Neuronal stem cell (in vitro differentiated cells): ENCODE measurements at regions not wholly inside any gene's neighbourhood (a gene's known extent, or its start where the extent isn't known, plus 50 kb on each side); places are given as distances from the start of the nearest gene placed in this dataset.
A peak's percentile ranks its signal among the peaks of the same experiment; 100 is the strongest.
"Not testable (repeated sequence)": the region's sequence is repeated elsewhere in the genome, so short reads cannot be mapped to it uniquely, and the experiment has no call there.

Source experiments
- DNase-seq: peaks from one replicate; pipeline ENCODE4 v3.0.0-alpha.2; 2013; ENCODE audit warnings: low spot score
- H2AFZ ChIP-seq: one replicate; pipeline ENCODE4 v1.6.1; 2013; ENCODE audit warnings: mild to moderate bottlenecking, low read length, inconsistent platforms
- H2AK5ac ChIP-seq: 2 replicates; pipeline ENCODE4 v1.6.1; 2013; ENCODE audit warnings: low read depth, mild to moderate bottlenecking, inconsistent platforms, low read length, moderate library complexity, mixed read lengths
- H2BK120ac ChIP-seq: 2 replicates; pipeline ENCODE4 v1.6.1; 2013; ENCODE audit warnings: low read depth, mild to moderate bottlenecking, inconsistent platforms, low read length, moderate library complexity, mixed read lengths
- H2BK12ac ChIP-seq: one replicate; pipeline ENCODE4 v1.6.1; 2013; ENCODE audit warnings: low read length, inconsistent platforms
- H2BK15ac ChIP-seq: 2 replicates; pipeline ENCODE4 v1.6.1; 2013; ENCODE audit warnings: mild to moderate bottlenecking, low read length, inconsistent platforms, mixed read lengths
- H2BK5ac ChIP-seq: one replicate; pipeline ENCODE4 v1.6.1; 2013; ENCODE audit warnings: inconsistent platforms, mild to moderate bottlenecking, low read length, moderate library complexity
- H3K14ac ChIP-seq: one replicate; pipeline ENCODE4 v1.6.1; 2013; ENCODE audit warnings: low read length, inconsistent platforms
- H3K18ac ChIP-seq: 2 replicates; pipeline ENCODE4 v1.6.1; 2013; ENCODE audit warnings: low read length, inconsistent platforms
- H3K23ac ChIP-seq: 2 replicates; pipeline ENCODE4 v1.6.1; 2013; ENCODE audit warnings: low read depth, mild to moderate bottlenecking, mixed read lengths, low read length, inconsistent platforms; ENCODE audit not compliant: poor library complexity
- H3K27ac ChIP-seq: replicated peaks from 3 replicates; pipeline ENCODE4 v1.5.1; 2013; ENCODE audit warnings: low read length, inconsistent platforms
- H3K27me3 ChIP-seq, 3 experiments: 2 replicates each; pipeline ENCODE4 v1.6.1; 2013; ENCODE audit warnings: low read length in 3 of 3, mild to moderate bottlenecking in 2 of 3, inconsistent platforms in 1 of 3, low read depth in 1 of 3, mixed read lengths in 1 of 3, moderate library complexity in 1 of 3; ENCODE audit not compliant: control insufficient read depth in 3 of 3, insufficient read depth in 3 of 3
- H3K36me3 ChIP-seq, 2 donors: replicated peaks in 1 of 2; 2 replicates each; pipeline ENCODE4 v1.6.1; 2013; ENCODE audit warnings: low read length in 2 of 2; ENCODE audit not compliant: control insufficient read depth in 2 of 2, insufficient read depth in 2 of 2
- H3K4ac ChIP-seq: 2 replicates; pipeline ENCODE4 v1.6.1; 2013; ENCODE audit warnings: inconsistent platforms, mild to moderate bottlenecking, low read length, moderate library complexity
- H3K4me1 ChIP-seq, 2 donors: 1 replicate in 1 of 2; 2 replicates in 1 of 2; pipeline ENCODE4 v1.6.1; 2013; ENCODE audit warnings: low read length in 2 of 2, low read depth in 1 of 2; ENCODE audit not compliant: control insufficient read depth in 2 of 2, insufficient read depth in 1 of 2
- H3K4me2 ChIP-seq: one replicate; pipeline ENCODE4 v1.6.1; 2013; ENCODE audit warnings: mild to moderate bottlenecking, low read length, inconsistent platforms; ENCODE audit not compliant: insufficient read depth, poor library complexity, severe bottlenecking
- H3K4me3 ChIP-seq, 2 donors: 2 replicates each; pipeline ENCODE4 v1.5.1; 2013; ENCODE audit warnings: low read length in 2 of 2, mild to moderate bottlenecking in 2 of 2, inconsistent platforms in 1 of 2, moderate library complexity in 1 of 2
- H3K79me1 ChIP-seq: one replicate; pipeline ENCODE4 v1.6.1; 2013; ENCODE audit warnings: low read depth, mild to moderate bottlenecking, inconsistent platforms, low read length, moderate library complexity
- H3K9ac ChIP-seq: one replicate; pipeline ENCODE4 v1.6.1; 2013; ENCODE audit warnings: mild to moderate bottlenecking, low read depth, low read length, inconsistent platforms; ENCODE audit not compliant: poor library complexity
- H3K9me3 ChIP-seq, 2 donors: replicated peaks in 1 of 2; 2 replicates each; pipeline versions ENCODE3 to v1.6.1; 2013; ENCODE audit warnings: low read length in 2 of 2, mild to moderate bottlenecking in 2 of 2, inconsistent platforms in 1 of 2, low read depth in 1 of 2, mixed read lengths in 1 of 2, moderate library complexity in 1 of 2; ENCODE audit not compliant: control insufficient read depth in 2 of 2, insufficient read depth in 1 of 2
- H4K8ac ChIP-seq: one replicate; pipeline ENCODE4 v1.6.1; 2013; ENCODE audit warnings: low read depth, mild to moderate bottlenecking, inconsistent platforms, low read length, moderate library complexity
- H4K91ac ChIP-seq: one replicate; pipeline ENCODE4 v1.6.1; 2013; ENCODE audit warnings: low read length, low read depth, mild to moderate bottlenecking, inconsistent platforms; ENCODE audit not compliant: poor library complexity
- WGBS, 2 donors: extraction: QIAGEN DNeasy Blood & Tissue Kit; methylation state at CpG; one replicate each; pipeline ENCODE4 v1.1.7; 2013; ENCODE audit warnings: missing lambda C conversion rate in 2 of 2, mixed read lengths in 1 of 2; ENCODE audit not compliant: insufficient read length in 2 of 2, insufficient replicate concordance in 1 of 2; ENCODE audit errors: extremely low coverage in 2 of 2; 5-methylcytosine and 5-hydroxymethylcytosine counted together

DNA sequence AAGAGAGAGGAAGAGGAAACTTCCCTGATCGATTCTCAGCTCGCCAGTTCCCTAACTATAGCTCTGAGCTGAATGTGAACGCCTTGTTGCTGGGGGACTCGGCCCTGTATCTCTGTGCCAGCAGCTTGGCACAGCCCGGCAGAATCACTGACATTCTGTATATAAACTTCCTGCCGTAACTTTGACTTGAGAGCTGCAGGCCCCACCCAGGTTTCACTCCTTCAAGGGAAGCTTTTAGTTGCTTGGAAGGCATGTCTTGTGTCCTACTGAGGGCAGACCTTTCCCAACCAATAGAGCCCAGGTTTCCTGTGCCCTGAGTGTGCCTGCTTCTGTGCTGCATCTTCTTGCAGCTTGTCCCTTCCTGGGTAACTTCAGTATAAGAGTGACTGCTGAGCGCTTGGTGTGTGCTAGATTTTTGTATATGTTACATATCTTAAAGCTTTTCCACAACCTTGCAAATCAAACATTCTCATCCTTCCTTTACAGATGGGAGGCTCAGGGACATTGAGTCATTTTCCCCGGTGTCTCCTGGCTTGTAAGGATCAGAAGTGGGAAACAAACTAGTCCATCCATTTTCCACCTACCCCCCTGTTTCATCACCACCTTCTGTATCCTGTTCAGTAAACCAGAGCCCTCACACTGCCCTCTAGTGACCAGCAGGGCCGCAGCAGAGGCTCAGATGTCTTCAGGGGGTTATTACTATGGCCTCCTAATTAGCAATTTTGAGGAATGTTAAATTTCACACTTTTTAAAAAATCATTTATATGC is 225.2 kb upstream of the PRSS58 start:
- Histone ChIP-seq H3K23ac (no peak overlapping the region), H2AK5ac (no peak overlapping the region), H2BK15ac (no peak overlapping the region), H3K27me3 (no peaks in the 10 kb centered on the region), H3K4me3 (no peak overlapping the region), H3K9me3 (no peaks in the 10 kb centered on the region), H3K4me2 (no peak overlapping the region), H4K8ac (no peak overlapping the region), H3K79me1 (no peaks in the 10 kb centered on the region), H3K18ac (no peak overlapping the region), H3K14ac (no peak overlapping the region), H3K4me1 (peaks cover 0 to 2% of the 10 kb centered on the region in 2 donors), H2AFZ (no peak overlapping the region), H3K27ac (no peak overlapping the region), H3K9ac (no peak overlapping the region), H2BK12ac (no peak overlapping the region), H2BK5ac (no peak overlapping the region), H2BK120ac (no peak overlapping the region), H3K4ac (no peak overlapping the region), H4K91ac (no peak overlapping the region), H3K36me3 (no peaks in the 10 kb centered on the region)
- no CpG with 5 or more reads among the region's 9 CpGs for WGBS, 2 donors
- no peak for DNase-seq

DNA sequence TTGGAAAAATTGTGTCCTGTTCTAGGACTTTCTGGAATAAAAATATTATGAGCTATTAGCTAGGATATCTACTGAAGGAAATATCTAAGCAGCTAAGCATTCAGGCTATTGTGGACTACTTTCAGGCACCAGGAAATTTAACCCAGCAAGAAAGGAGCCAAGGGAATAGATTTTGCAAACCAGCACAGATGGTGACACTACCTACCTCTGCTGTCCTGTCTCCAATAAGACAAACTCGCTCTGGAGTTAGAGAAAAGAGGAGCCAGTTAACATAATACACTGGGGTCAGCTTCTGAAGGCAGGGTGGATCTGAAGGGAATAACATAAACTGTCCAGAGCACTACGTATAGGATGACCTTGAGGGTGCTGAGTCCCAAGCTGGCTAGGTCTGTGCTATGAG is 223.7 kb upstream of the PRSS58 start:
- Histone ChIP-seq H3K9me3 (no peaks in the 10 kb centered on the region), H2BK15ac (no peak overlapping the region), H4K91ac (no peak overlapping the region), H2BK12ac (no peak overlapping the region), H3K36me3 (no peaks in the 10 kb centered on the region), H3K18ac (no peak overlapping the region), H2BK5ac (no peak overlapping the region), H3K27me3 (no peaks in the 10 kb centered on the region), H2AFZ (no peak overlapping the region), H3K4me3 (no peak overlapping the region), H3K23ac (no peak overlapping the region), H2BK120ac (no peak overlapping the region), H3K79me1 (no peaks in the 10 kb centered on the region), H3K4ac (no peak overlapping the region), H3K4me2 (no peak overlapping the region), H3K9ac (no peak overlapping the region), H3K4me1 (no peaks in the 10 kb centered on the region), H4K8ac (no peak overlapping the region), H2AK5ac (no peak overlapping the region), H3K14ac (no peak overlapping the region), H3K27ac (no peak overlapping the region)
- no peak for DNase-seq
- WGBS, 2 donors = no CpG with 5 or more reads among the region's 2 CpGs

DNA sequence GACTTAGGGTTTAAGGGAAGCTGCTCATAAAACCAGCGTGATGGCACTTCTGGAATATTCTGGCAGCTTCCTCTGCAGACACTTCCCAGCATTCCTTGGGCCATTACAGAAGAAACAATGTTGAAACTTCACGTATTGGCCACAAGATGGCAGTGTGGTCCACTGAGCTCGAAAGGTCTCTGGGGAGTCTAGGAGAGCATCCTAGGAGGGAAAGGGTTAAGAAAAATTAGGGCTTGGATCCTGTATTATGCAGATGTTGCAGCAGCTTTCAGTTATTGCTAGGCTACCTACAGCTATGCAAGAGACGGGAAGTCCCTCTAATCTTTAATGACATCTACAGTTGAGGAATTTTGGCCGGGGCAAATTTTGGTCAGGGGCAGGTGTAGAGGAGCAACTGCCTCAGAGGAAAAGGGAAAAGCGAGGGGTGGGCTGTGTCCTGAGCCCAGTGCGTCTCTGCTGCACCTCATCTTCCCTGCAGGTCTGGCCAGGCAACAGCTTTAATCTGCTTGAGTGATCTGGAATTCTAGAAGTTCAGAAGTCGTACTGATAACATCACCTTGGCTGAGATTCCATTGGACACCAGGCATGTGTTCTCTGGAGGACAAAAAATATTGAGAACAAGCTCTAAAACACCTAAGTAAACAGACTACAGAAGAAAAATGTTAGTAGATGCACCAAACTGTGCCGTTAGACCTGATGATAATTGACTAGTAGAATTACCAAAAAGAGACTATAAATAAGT is 220.8 kb upstream of the PRSS58 start:
- Histone ChIP-seq H3K4me3 (no peak overlapping the region), H3K4ac (no peak overlapping the region), H3K4me2 (no peak overlapping the region), H3K9ac (no peak overlapping the region), H3K14ac (no peak overlapping the region), H2BK12ac (no peak overlapping the region), H3K4me1 (no peaks in the 10 kb centered on the region), H3K79me1 (no peaks in the 10 kb centered on the region), H4K91ac (no peak overlapping the region), H2AK5ac (no peak overlapping the region), H3K9me3 (no peaks in the 10 kb centered on the region), H2BK120ac (no peak overlapping the region), H3K36me3 (no peaks in the 10 kb centered on the region), H2AFZ (peak overlapping the region; percentile 53), H2BK5ac (no peak overlapping the region), H3K27me3 (peaks cover 0 to 2% (median 0%) of the 10 kb centered on the region in 3 experiments), H3K23ac (no peak overlapping the region), H2BK15ac (no peak overlapping the region), H3K18ac (no peak overlapping the region), H4K8ac (no peak overlapping the region), H3K27ac (no peak overlapping the region)
- no peak for DNase-seq
- WGBS, 2 donors = no CpG with 5 or more reads among the region's 9 CpGs

DNA sequence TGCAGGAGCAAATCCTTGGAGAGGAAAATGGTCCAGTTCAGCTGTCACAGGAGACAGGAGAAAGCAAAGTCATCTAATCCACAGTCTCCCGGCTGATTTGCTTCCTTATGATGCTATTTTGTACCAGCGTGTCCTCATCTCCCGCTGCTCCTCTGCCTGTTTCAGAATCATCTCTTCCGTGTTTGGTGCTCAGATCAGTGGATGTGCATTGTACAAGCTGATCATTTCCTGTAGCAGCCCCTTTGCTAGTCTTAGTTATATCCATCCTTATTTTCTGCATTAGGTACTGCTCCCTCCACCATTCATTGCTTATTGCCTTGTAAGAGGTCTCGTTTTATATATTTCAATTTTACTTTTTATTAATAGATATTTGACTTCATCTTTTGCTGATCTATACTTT is 219.9 kb upstream of the PRSS58 start:
- not testable (repeated sequence) for H2BK120ac ChIP-seq, H2AK5ac ChIP-seq

More for the DNA sequence above, 219.9 kb upstream of the PRSS58 start:
- not testable (repeated sequence) for H2AFZ ChIP-seq, DNase-seq, H3K4me3 ChIP-seq, H3K36me3 ChIP-seq, H3K9me3 ChIP-seq, H3K27me3 ChIP-seq, H3K14ac ChIP-seq, H3K4ac ChIP-seq, H3K18ac ChIP-seq, H3K4me2 ChIP-seq, H4K91ac ChIP-seq, H4K8ac ChIP-seq, H2BK5ac ChIP-seq, H3K27ac ChIP-seq, H3K9ac ChIP-seq, H2BK12ac ChIP-seq, H3K79me1 ChIP-seq, H3K23ac ChIP-seq, H3K4me1 ChIP-seq, H2BK15ac ChIP-seq
- WGBS, 2 donors = no CpG with 5 or more reads among the region's 5 CpGs
